ENCODE measurements at regions not wholly inside any gene's neighbourhood (a gene's known extent, or its start where the extent isn't known, plus 50 kb on each side); places are given as distances from the start of the nearest gene placed in this dataset.

GRCh38 chr14:48900565-48900964 lies 685.6 kb downstream of the RPS29 start:
- no peaks in the 10 kb centered on the region for H3K36me3 ChIP-seq
- H3K27me3 ChIP-seq: no peaks in the 10 kb centered on the region
- in situ Hi-C loops (cut with MboI; ENCODE audit: low sequenced_read_pairs in 4 of 4) (no loop called here), intact Hi-C loops (cut with DNase I; ENCODE audit: low total_unique reads) (no loop called here)
- no peak for ATAC-seq
- no peak overlapping the region for H3K4me3 ChIP-seq
- no peak overlapping the region for H3K27ac ChIP-seq
- H3K9me3 ChIP-seq: no peaks in the 10 kb centered on the region
- DNase-seq: no peak
- no peaks in the 10 kb centered on the region for H3K4me1 ChIP-seq
- TF ChIP-seq CTCF (IDR thresholded peaks at IDR 0.05 in 4 of 5, conservative IDR thresholded peaks at IDR 0.05 in 1 of 5) (no peak), POLR2A (IDR thresholded peaks at IDR 0.05) (no peak)

- H3K36me3 ChIP-seq: no peaks in the 10 kb centered on the region
- in situ Hi-C loops (cut with MboI; ENCODE audit: low sequenced_read_pairs in 4 of 4) (no loop called here), intact Hi-C loops (cut with DNase I; ENCODE audit: low total_unique reads) (no loop called here)
- H3K4me3 ChIP-seq: no peak overlapping the region
- TF ChIP-seq POLR2A (IDR thresholded peaks at IDR 0.05): no peak
- H3K4me1 ChIP-seq: no peaks in the 10 kb centered on the region
- no peaks in the 10 kb centered on the region for H3K9me3 ChIP-seq
- ATAC-seq (no peak), DNase-seq (no peak)
- no peak overlapping the region for H3K27ac ChIP-seq
- no peaks in the 10 kb centered on the region for H3K27me3 ChIP-seq
Measured at GRCh38 chr14:48890333-48890732, 695.8 kb downstream of the RPS29 start.

- no peak for TF ChIP-seq CTCF (IDR thresholded peaks at IDR 0.05 in 4 of 5, conservative IDR thresholded peaks at IDR 0.05 in 1 of 5)
- no peak for TF ChIP-seq POLR2A (IDR thresholded peaks at IDR 0.05)
- Histone ChIP-seq H3K27ac (no peak overlapping the region), H3K4me1 (no peaks in the 10 kb centered on the region), H3K27me3 (no peaks in the 10 kb centered on the region), H3K4me3 (no peak overlapping the region), H3K36me3 (no peaks in the 10 kb centered on the region), H3K9me3 (no peaks in the 10 kb centered on the region)
- in situ Hi-C loops (cut with MboI; ENCODE audit: low sequenced_read_pairs in 4 of 4): no loop called here
- no peak for ATAC-seq
- intact Hi-C loops (cut with DNase I; ENCODE audit: low total_unique reads): no loop called here
- DNase-seq: no peak
Measured at GRCh38 chr14:48876806-48877340, 709.3 kb downstream of the RPS29 start.

- in situ Hi-C loops (cut with MboI; ENCODE audit: low sequenced_read_pairs in 4 of 4) (no loop called here), intact Hi-C loops (cut with DNase I; ENCODE audit: low total_unique reads) (no loop called here)
- Histone ChIP-seq H3K27ac (no peak overlapping the region), H3K36me3 (no peaks in the 10 kb centered on the region), H3K9me3 (no peaks in the 10 kb centered on the region), H3K27me3 (no peaks in the 10 kb centered on the region), H3K4me3 (no peak overlapping the region), H3K4me1 (no peaks in the 10 kb centered on the region)
- ATAC-seq: no peak
- TF ChIP-seq POLR2A (IDR thresholded peaks at IDR 0.05): no peak
- no peak for TF ChIP-seq CTCF (IDR thresholded peaks at IDR 0.05 in 4 of 5, conservative IDR thresholded peaks at IDR 0.05 in 1 of 5)
- no peak for DNase-seq
Measured at GRCh38 chr14:48874711-48875110, 711.5 kb downstream of the RPS29 start.

- Histone ChIP-seq H3K4me3 (no peak overlapping the region), H3K9me3 (no peaks in the 10 kb centered on the region), H3K27me3 (no peaks in the 10 kb centered on the region), H3K4me1 (no peaks in the 10 kb centered on the region), H3K36me3 (no peaks in the 10 kb centered on the region), H3K27ac (no peak overlapping the region)
- no peak for ATAC-seq
- intact Hi-C loops (cut with DNase I; ENCODE audit: low total_unique reads) (no loop called here), in situ Hi-C loops (cut with MboI; ENCODE audit: low sequenced_read_pairs in 4 of 4) (no loop called here)
- no peak for DNase-seq
- TF ChIP-seq CTCF (IDR thresholded peaks at IDR 0.05 in 4 of 5, conservative IDR thresholded peaks at IDR 0.05 in 1 of 5) (no peak), POLR2A (IDR thresholded peaks at IDR 0.05) (no peak)
Measured at GRCh38 chr14:48857366-48857765, 728.8 kb downstream of the RPS29 start.

Data from gastrocnemius medialis (tissue), 4 donors.